Left cardiac atrium (tissue), 4 donors: ENCODE measurements at regions not wholly inside any gene's neighbourhood (a gene's known extent, or its start where the extent isn't known, plus 50 kb on each side); places are given as distances from the start of the nearest gene placed in this dataset.

Experiments used
- ATAC-seq, 2 donors: fragments of 200-7000 bp; cut with Tn5 transposase; one replicate each; pipeline ENCODE4 v1.9.1; 2020; ENCODE audit warnings: mild to moderate bottlenecking in 2 of 2, moderate library complexity in 2 of 2
- DNase-seq: peaks from one replicate; pipeline ENCODE4 v3.0.0-alpha.2; 2020
- intact Hi-C, 2 donors: fragments of 100-400 bp; cut with DNase I; formaldehyde crosslinking; loops; one replicate each; pipeline versions ENCODE4 v1.14.1 to v1.15.1; 2022 to 2023
- donor health status: DM: no; HTN: yes; CAD: no.
- donor health status: DM: no; HTN: yes; CAD: no; lungs with severe emphysema.
- donor health status: DM: yes; HTN: yes; CAD: no.
- donor health status: Dilated cardiomyopathy.

- intact Hi-C loops, result no loop called here
- ATAC-seq, result no peak
- no peak for DNase-seq
Measured at GRCh38 chr20:23163562-23163961, 77.4 kb upstream of the CD93 start.

- ATAC-seq, result no peak
- intact Hi-C loops, result no loop called here
- DNase-seq, result no peak
Measured at GRCh38 chr20:23162887-23163286, 76.8 kb upstream of the CD93 start.

GRCh38 chr20:23161968-23162696, 76.0 kb upstream of the CD93 start:
- intact Hi-C loops, result no loop called here
- ATAC-seq, result peak; percentile 62 to 82
- DNase-seq, result peak; percentile 95

GRCh38 chr20:23161244-23161891, 75.2 kb upstream of the CD93 start:
- peak; percentile 6 to 33 for ATAC-seq
- no peak for DNase-seq
- intact Hi-C loops, result no loop called here

GRCh38 chr20:23160536-23161243, 74.6 kb upstream of the CD93 start:
- intact Hi-C loops, result no loop called here
- no peak for ATAC-seq
- no peak for DNase-seq

- ATAC-seq, result no peak
- intact Hi-C loops, result no loop called here
- DNase-seq, result no peak
Measured at GRCh38 chr20:23159947-23160318, 73.8 kb upstream of the CD93 start.

- ATAC-seq (peak in 1 of 2 donors; percentile 41), DNase-seq (peak; percentile 59)
- intact Hi-C loops, result no loop called here
Measured at GRCh38 chr20:23159256-23159946, 73.3 kb upstream of the CD93 start.

- intact Hi-C loops, result no loop called here
- ATAC-seq, result no peak
- no peak for DNase-seq
Measured at GRCh38 chr20:23157734-23158133, 71.6 kb upstream of the CD93 start.

GRCh38 chr20:23156842-23157423, 70.8 kb upstream of the CD93 start:
- no peak for DNase-seq
- intact Hi-C loops, result no loop called here
- ATAC-seq, result peak in 1 of 2 donors; percentile 20

- DNase-seq, result no peak
- intact Hi-C loops, result no loop called here
- ATAC-seq, result peak; percentile 12 to 46
Measured at GRCh38 chr20:23156170-23156841, 70.2 kb upstream of the CD93 start.

- DNase-seq, result no peak
- intact Hi-C loops, result no loop called here
- ATAC-seq, result no peak
Measured at GRCh38 chr20:23155141-23155590, 69.0 kb upstream of the CD93 start.

- ATAC-seq, result no peak
- no peak for DNase-seq
- intact Hi-C loops, result no loop called here
Measured at GRCh38 chr20:23153696-23154341, 67.7 kb upstream of the CD93 start.

- intact Hi-C loops, result no loop called here
- ATAC-seq (no peak), DNase-seq (no peak)
Measured at GRCh38 chr20:23152902-23153301, 66.8 kb upstream of the CD93 start.

- intact Hi-C loops, result no loop called here
- ATAC-seq (peak; percentile 83 to 89), DNase-seq (peak; percentile 90)
Measured at GRCh38 chr20:23152308-23152892, 66.3 kb upstream of the CD93 start.

GRCh38 chr20:23151885-23152284, 65.8 kb upstream of the CD93 start:
- DNase-seq (no peak), ATAC-seq (no peak)
- intact Hi-C loops, result no loop called here

GRCh38 chr20:23151008-23151703, 65.0 kb upstream of the CD93 start:
- no peak for DNase-seq
- intact Hi-C loops, result no loop called here
- ATAC-seq, result no peak

- ATAC-seq (no peak), DNase-seq (no peak)
Measured at GRCh38 chr20:23150304-23151007, 64.3 kb upstream of the CD93 start.

More at GRCh38 chr20:23150304-23151007, 64.3 kb upstream of the CD93 start:
- intact Hi-C loops, result no loop called here
